Neural progenitor cell (in vitro differentiated cells): ENCODE measurements at regions not wholly inside any gene's neighbourhood (a gene's known extent, or its start where the extent isn't known, plus 50 kb on each side); places are given as distances from the start of the nearest gene placed in this dataset.

Source experiments
- DNase-seq: peaks from one replicate; pipeline ENCODE4 v3.0.0-alpha.2; 2016; ENCODE audit warnings: low spot score
- H2AFZ ChIP-seq: fragments of 200-600 bp; sonication (generic); replicated peaks from 2 replicates; pipeline ENCODE4 v1.6.1; 2016; ENCODE audit warnings: antibody characterized with exemption
- H3F3A ChIP-seq: fragments of 200-600 bp; sonication (generic); 2 replicates; pipeline ENCODE4 v1.6.1; 2016; ENCODE audit warnings: antibody characterized with exemption, low read depth
- H3K27ac ChIP-seq: fragments of 200-600 bp; sonication (generic); 2 replicates; pipeline ENCODE4 v1.5.1; 2016; ENCODE audit warnings: mild to moderate bottlenecking
- H3K27me3 ChIP-seq: fragments of 200-600 bp; sonication (generic); 2 replicates; pipeline ENCODE4 v1.6.1; 2016; ENCODE audit warnings: mild to moderate bottlenecking, moderate library complexity
- H3K36me3 ChIP-seq: fragments of 200-600 bp; sonication (generic); 2 replicates; pipeline ENCODE4 v1.5.1; 2016
- H3K4me1 ChIP-seq: fragments of 200-600 bp; sonication (generic); 2 replicates; pipeline ENCODE4 v1.6.1; 2016; ENCODE audit warnings: mixed run types
- H3K4me2 ChIP-seq: fragments of 200-600 bp; sonication (generic); 2 replicates; pipeline ENCODE4 v1.6.1; 2016
- H3K4me3 ChIP-seq: fragments of 200-600 bp; sonication (generic); 2 replicates; pipeline ENCODE4 v1.5.1; 2016
- H3K79me2 ChIP-seq: fragments of 200-600 bp; sonication (generic); 2 replicates; pipeline ENCODE4 v1.6.1; 2016; ENCODE audit warnings: low read depth
- H3K9ac ChIP-seq: fragments of 200-600 bp; sonication (generic); 2 replicates; pipeline ENCODE4 v1.6.1; 2016
- H3K9me3 ChIP-seq: fragments of 200-600 bp; sonication (generic); 2 replicates; pipeline ENCODE4 v1.5.1; 2016; ENCODE audit warnings: low read depth
- H4K20me1 ChIP-seq: fragments of 200-600 bp; sonication (generic); 2 replicates; pipeline ENCODE4 v1.6.1; 2016; ENCODE audit warnings: low read depth
- H3K27ac Mint-ChIP-seq: 3 replicates; pipeline ENCODE4 v1.8.0; 2021; ENCODE audit warnings: mixed read lengths
- H3K27me3 Mint-ChIP-seq: 2 replicates; pipeline ENCODE4 v1.8.0; 2022; ENCODE audit warnings: low read depth, mild to moderate bottlenecking, inconsistent platforms, moderate library complexity, mixed read lengths; ENCODE audit not compliant: insufficient read depth
- H3K36me3 Mint-ChIP-seq: 3 replicates; pipeline ENCODE4 v1.8.0; 2021; ENCODE audit warnings: mixed read lengths
- H3K4me1 Mint-ChIP-seq: 3 replicates; pipeline ENCODE4 v1.8.0; 2021; ENCODE audit warnings: mixed read lengths
- H3K4me3 Mint-ChIP-seq: 3 replicates; pipeline ENCODE4 v1.8.0; 2021; ENCODE audit warnings: mild to moderate bottlenecking, moderate library complexity, mixed read lengths
- H3K9me3 Mint-ChIP-seq: 3 replicates; pipeline ENCODE4 v1.8.0; 2020; ENCODE audit warnings: mixed read lengths
- CTCF ChIP-seq: fragments of 200-600 bp; sonication (generic); IDR thresholded peaks from 2 replicates; pipeline ENCODE4 v1.5.1; 2017; ENCODE audit warnings: antibody characterized with exemption, mild to moderate bottlenecking
- EZH2 ChIP-seq: fragments of 200-600 bp; sonication (generic); IDR thresholded peaks from 2 replicates; pipeline ENCODE4 v1.6.1; 2017; ENCODE audit warnings: antibody characterized with exemption, mild to moderate bottlenecking, moderate library complexity
- EZH2phosphoT487 ChIP-seq: fragments of 200-600 bp; sonication (generic); IDR thresholded peaks from 2 replicates; pipeline ENCODE4 v1.6.1; 2017; ENCODE audit warnings: antibody characterized with exemption

- Mint-ChIP-seq H3K36me3 (no peaks in the 10 kb centered on the region), H3K27ac (no peak overlapping the region), H3K27me3 (no peaks in the 10 kb centered on the region), H3K4me1 (peaks cover 26% of the 10 kb centered on the region), H3K9me3 (no peaks in the 10 kb centered on the region), H3K4me3 (no peak overlapping the region)
- H3K36me3 ChIP-seq: no peaks in the 10 kb centered on the region
- no peak overlapping the region for H3K27ac ChIP-seq
- H3K9me3 ChIP-seq: no peaks in the 10 kb centered on the region
- no peaks in the 10 kb centered on the region for H3F3A ChIP-seq
- DNase-seq: no peak
- no peak overlapping the region for H3K4me3 ChIP-seq
- no peak for TF ChIP-seq EZH2phosphoT487
- TF ChIP-seq EZH2: no peak
- no peak for TF ChIP-seq CTCF
- no peak overlapping the region for H2AFZ ChIP-seq
- H3K4me2 ChIP-seq: no peak overlapping the region
- H3K79me2 ChIP-seq: no peaks in the 10 kb centered on the region
- H3K4me1 ChIP-seq: peaks cover 12% of the 10 kb centered on the region
- H3K27me3 ChIP-seq: no peaks in the 10 kb centered on the region
- no peak overlapping the region for H3K9ac ChIP-seq
- no peaks in the 10 kb centered on the region for H4K20me1 ChIP-seq
These were observed 90.5 kb upstream of the ZNF827 start for GRCh38 chr4:146029147-146029546.

- TF ChIP-seq CTCF (no peak), EZH2 (no peak), EZH2phosphoT487 (no peak)
These were observed 89.1 kb upstream of the ZNF827 start for GRCh38 chr4:146027761-146028160.

GRCh38 chr4:146023334-146023967, 84.8 kb upstream of the ZNF827 start:
- H3K9me3 ChIP-seq: no peaks in the 10 kb centered on the region
- no peak overlapping the region for H2AFZ ChIP-seq
- Mint-ChIP-seq H3K4me3 (no peak overlapping the region), H3K4me1 (no peaks in the 10 kb centered on the region), H3K36me3 (no peaks in the 10 kb centered on the region), H3K9me3 (no peaks in the 10 kb centered on the region), H3K27ac (no peak overlapping the region), H3K27me3 (no peaks in the 10 kb centered on the region)
- no peaks in the 10 kb centered on the region for H3K36me3 ChIP-seq
- no peak for DNase-seq
- no peak overlapping the region for H3K27ac ChIP-seq
- no peaks in the 10 kb centered on the region for H3F3A ChIP-seq
- H3K79me2 ChIP-seq: no peaks in the 10 kb centered on the region
- no peak overlapping the region for H3K4me3 ChIP-seq
- H3K4me1 ChIP-seq: no peaks in the 10 kb centered on the region
- no peak for TF ChIP-seq CTCF
- TF ChIP-seq EZH2phosphoT487: no peak
- TF ChIP-seq EZH2: no peak
- no peak overlapping the region for H3K4me2 ChIP-seq
- no peaks in the 10 kb centered on the region for H3K27me3 ChIP-seq
- H3K9ac ChIP-seq: no peak overlapping the region
- no peaks in the 10 kb centered on the region for H4K20me1 ChIP-seq

More at GRCh38 chr4:146027761-146028160, 89.1 kb upstream of the ZNF827 start:
- Histone ChIP-seq H3K4me3 (no peak overlapping the region), H3K79me2 (no peaks in the 10 kb centered on the region), H3K4me2 (no peak overlapping the region), H3K27ac (no peak overlapping the region), H3K9me3 (no peaks in the 10 kb centered on the region), H3K9ac (no peak overlapping the region), H3K4me1 (peaks cover 12% of the 10 kb centered on the region), H4K20me1 (no peaks in the 10 kb centered on the region), H3K36me3 (no peaks in the 10 kb centered on the region), H2AFZ (no peak overlapping the region), H3F3A (no peaks in the 10 kb centered on the region), H3K27me3 (no peaks in the 10 kb centered on the region)
- no peaks in the 10 kb centered on the region for H3K36me3 Mint-ChIP-seq
- no peak overlapping the region for H3K27ac Mint-ChIP-seq
- no peaks in the 10 kb centered on the region for H3K9me3 Mint-ChIP-seq
- no peaks in the 10 kb centered on the region for H3K27me3 Mint-ChIP-seq
- H3K4me3 Mint-ChIP-seq: no peak overlapping the region
- peaks cover 20% of the 10 kb centered on the region for H3K4me1 Mint-ChIP-seq
- no peak for DNase-seq
